HG02852 (cell line): ENCODE measurements at regions not wholly inside any gene's neighbourhood (a gene's known extent, or its start where the extent isn't known, plus 50 kb on each side); places are given as distances from the start of the nearest gene placed in this dataset.

Experiments
- ATAC-seq: cut with Tn5 transposase; IDR thresholded peaks from one replicate; pipeline ENCODE4 v1.9.1; 2021; ENCODE audit warnings: mild to moderate bottlenecking, moderate library complexity; ENCODE audit not compliant: unreplicated experiment

GRCh38 chr13:73684750-73685149 lies 449.5 kb downstream of the KLF12 start:
- no peak for ATAC-seq

- no peak for ATAC-seq
Measured at GRCh38 chr13:73684286-73684685, 449.9 kb downstream of the KLF12 start.

GRCh38 chr13:73683746-73684145 lies 450.5 kb downstream of the KLF12 start:
- no peak for ATAC-seq

- ATAC-seq: no peak
Measured at GRCh38 chr13:73681779-73682178, 452.4 kb downstream of the KLF12 start.

GRCh38 chr13:73681015-73681414 lies 453.2 kb downstream of the KLF12 start:
- ATAC-seq: no peak

GRCh38 chr13:73677048-73677601 lies 457.1 kb downstream of the KLF12 start:
- no peak for ATAC-seq

- no peak for ATAC-seq
Measured at GRCh38 chr13:73676550-73677047, 457.6 kb downstream of the KLF12 start.

- ATAC-seq: no peak
Measured at GRCh38 chr13:73675821-73676220, 458.4 kb downstream of the KLF12 start.

GRCh38 chr13:73674570-73674969 lies 459.6 kb downstream of the KLF12 start:
- no peak for ATAC-seq

- ATAC-seq: no peak
Measured at GRCh38 chr13:73673931-73674330, 460.3 kb downstream of the KLF12 start.

- no peak for ATAC-seq
Measured at GRCh38 chr13:73672492-73672891, 461.7 kb downstream of the KLF12 start.

GRCh38 chr13:73671732-73672131 lies 462.5 kb downstream of the KLF12 start:
- no peak for ATAC-seq

GRCh38 chr13:73671011-73671410 lies 463.2 kb downstream of the KLF12 start:
- ATAC-seq: no peak

GRCh38 chr13:73667756-73668155 lies 466.4 kb downstream of the KLF12 start:
- ATAC-seq: no peak

- no peak for ATAC-seq
Measured at GRCh38 chr13:73665261-73665660, 468.9 kb downstream of the KLF12 start.

GRCh38 chr13:73664851-73665250 lies 469.4 kb downstream of the KLF12 start:
- no peak for ATAC-seq

GRCh38 chr13:73662833-73663232 lies 471.4 kb downstream of the KLF12 start:
- ATAC-seq: no peak

- no peak for ATAC-seq
Measured at GRCh38 chr13:73661687-73662425, 472.3 kb downstream of the KLF12 start.

- no peak for ATAC-seq
Measured at GRCh38 chr13:73661066-73661465, 473.1 kb downstream of the KLF12 start.

GRCh38 chr13:73658639-73659038 lies 475.6 kb downstream of the KLF12 start:
- no peak for ATAC-seq

GRCh38 chr13:73657821-73658540 lies 476.2 kb downstream of the KLF12 start:
- ATAC-seq: no peak

GRCh38 chr13:73656863-73657262 lies 477.3 kb downstream of the KLF12 start:
- no peak for ATAC-seq
